Retinal pigment epithelial cell (primary cell): ENCODE measurements at regions not wholly inside any gene's neighbourhood (a gene's known extent, or its start where the extent isn't known, plus 50 kb on each side); places are given as distances from the start of the nearest gene placed in this dataset.

ENCODE experiments used
- DNase-seq: peaks from one replicate; pipeline ENCODE4 v3.0.0-alpha.2; 2010; ENCODE audit warnings: low read depth
- H3K4me3 ChIP-seq: 2 replicates; pipeline ENCODE4 v1.5.1; 2011; ENCODE audit warnings: mild to moderate bottlenecking, low read length, control low read depth, moderate library complexity
- TF ChIP-seq, protein P1 (sequence below): conservative IDR thresholded peaks from 2 replicates; pipeline ENCODE4 v1.5.1; 2011; ENCODE audit warnings: low read depth, low read length, control low read depth, inconsistent platforms

DNA sequence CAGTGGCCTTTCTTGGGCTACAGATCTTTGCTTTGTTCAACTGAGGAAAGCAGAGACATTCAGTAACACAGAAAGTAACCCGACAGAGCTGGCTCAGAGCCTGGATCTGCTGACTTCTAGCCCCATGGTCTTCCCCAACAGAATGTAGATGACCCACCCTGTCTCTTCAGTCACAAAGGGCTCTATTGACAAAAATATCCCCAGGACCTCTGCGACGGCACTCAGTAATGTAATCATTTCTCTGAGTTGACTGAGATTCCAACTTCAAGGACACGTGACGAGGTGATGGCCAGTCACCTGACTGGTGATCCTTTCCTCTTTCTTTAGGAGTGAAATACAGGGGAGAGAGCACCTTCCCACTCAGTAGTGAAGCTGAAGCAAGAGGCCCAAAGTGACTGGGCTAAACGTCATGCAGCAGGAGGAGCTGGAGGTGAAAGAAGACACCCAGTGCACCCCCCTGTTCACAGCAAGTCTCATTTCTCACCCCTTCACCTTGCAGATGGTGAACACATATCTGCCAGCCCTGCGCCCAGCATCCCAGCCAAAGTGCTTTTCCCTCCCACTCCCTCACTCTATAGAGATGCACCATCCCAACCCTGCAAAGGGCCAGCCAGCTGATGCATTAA lies 179.2 kb upstream of the EGLN3 start:
- H3K4me3 ChIP-seq, result no peak overlapping the region
- TF ChIP-seq, protein P1, sequence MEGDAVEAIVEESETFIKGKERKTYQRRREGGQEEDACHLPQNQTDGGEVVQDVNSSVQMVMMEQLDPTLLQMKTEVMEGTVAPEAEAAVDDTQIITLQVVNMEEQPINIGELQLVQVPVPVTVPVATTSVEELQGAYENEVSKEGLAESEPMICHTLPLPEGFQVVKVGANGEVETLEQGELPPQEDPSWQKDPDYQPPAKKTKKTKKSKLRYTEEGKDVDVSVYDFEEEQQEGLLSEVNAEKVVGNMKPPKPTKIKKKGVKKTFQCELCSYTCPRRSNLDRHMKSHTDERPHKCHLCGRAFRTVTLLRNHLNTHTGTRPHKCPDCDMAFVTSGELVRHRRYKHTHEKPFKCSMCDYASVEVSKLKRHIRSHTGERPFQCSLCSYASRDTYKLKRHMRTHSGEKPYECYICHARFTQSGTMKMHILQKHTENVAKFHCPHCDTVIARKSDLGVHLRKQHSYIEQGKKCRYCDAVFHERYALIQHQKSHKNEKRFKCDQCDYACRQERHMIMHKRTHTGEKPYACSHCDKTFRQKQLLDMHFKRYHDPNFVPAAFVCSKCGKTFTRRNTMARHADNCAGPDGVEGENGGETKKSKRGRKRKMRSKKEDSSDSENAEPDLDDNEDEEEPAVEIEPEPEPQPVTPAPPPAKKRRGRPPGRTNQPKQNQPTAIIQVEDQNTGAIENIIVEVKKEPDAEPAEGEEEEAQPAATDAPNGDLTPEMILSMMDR, result no peak
- DNase-seq, result no peak

DNA sequence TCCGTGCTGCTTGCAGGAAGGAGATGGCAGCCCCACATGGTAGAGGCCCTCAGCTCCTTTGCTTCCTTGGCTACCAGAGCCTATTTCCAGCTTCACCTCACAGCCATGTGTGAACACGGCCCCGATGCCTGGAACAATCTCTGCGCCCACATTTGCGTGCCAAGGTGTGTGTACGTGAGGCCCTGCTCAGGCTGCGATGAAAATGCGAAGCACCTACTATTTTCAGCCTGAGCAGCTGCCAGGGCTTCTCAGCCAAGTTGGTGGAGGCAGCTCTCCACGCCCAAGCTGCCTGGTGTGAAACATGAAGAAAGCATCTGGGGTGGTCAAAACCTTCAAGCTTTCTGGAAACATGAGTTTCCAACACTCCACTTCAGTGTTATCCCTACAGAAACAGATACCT lies 177.8 kb upstream of the EGLN3 start:
- no peak overlapping the region for H3K4me3 ChIP-seq
- TF ChIP-seq, protein P1, result no peak
- no peak for DNase-seq

DNA sequence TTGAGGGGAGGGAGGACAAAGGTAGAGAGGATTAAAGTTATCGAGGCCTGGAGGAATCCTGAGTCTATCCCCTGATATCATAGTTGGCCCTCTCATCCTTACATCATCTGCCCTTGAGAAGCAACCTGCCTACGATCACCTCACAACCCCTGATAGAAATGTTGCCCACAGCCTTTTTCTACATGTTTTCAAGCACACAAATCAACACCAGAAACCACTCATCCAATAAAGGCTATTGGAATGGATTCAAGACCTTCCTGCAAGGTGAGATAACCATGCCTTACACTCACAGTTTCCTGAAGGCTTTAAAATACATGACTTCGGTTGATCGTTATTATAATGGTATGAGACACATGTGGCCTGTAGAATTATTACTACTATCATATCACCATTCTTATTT lies 175.7 kb upstream of the EGLN3 start:
- no peak for DNase-seq
- H3K4me3 ChIP-seq, result no peak overlapping the region
- TF ChIP-seq, protein P1, result no peak

DNA sequence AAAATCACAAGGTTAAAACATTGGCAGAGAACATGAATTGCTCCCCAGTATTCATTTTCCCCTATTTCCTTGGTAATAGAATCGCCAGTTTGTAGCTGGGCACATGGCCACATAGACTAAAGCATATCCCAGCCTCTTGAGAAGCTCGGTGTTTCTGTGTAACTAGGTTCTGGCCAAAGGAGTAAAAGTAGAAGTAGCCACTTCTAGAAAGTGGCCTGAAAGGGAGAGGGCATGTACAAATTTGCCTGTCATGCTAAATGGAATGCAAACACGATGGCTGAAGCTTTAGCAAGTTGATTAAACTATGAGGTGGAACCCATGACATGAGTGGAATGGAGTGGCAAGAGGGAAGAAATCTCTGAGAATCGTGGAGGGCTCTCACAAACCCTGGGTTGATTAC lies 173.7 kb upstream of the EGLN3 start:
- TF ChIP-seq, protein P1, result no peak
- no peak overlapping the region for H3K4me3 ChIP-seq
- no peak for DNase-seq

DNA sequence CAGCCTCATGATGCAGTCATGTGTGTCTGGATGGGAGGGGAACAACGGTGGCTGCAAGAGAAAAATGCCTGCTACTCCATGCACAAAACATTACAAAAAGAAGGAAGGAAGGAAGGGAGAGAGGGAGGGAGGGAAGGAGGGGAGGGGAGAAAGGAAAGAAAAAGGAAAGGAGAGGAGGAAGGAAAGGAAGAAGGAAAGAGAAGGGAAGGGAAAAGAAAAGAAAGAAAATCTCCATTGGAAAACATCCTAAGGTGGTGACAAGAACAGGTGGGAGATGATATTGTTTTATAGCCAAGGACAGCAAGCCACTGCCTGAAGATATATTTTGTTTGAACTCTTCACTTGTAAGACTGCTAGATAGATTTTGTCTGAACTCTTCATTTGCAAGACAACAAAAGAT lies 171.8 kb upstream of the EGLN3 start:
- H3K4me3 ChIP-seq, result no peak overlapping the region
- no peak for DNase-seq
- TF ChIP-seq, protein P1, result no peak

DNA sequence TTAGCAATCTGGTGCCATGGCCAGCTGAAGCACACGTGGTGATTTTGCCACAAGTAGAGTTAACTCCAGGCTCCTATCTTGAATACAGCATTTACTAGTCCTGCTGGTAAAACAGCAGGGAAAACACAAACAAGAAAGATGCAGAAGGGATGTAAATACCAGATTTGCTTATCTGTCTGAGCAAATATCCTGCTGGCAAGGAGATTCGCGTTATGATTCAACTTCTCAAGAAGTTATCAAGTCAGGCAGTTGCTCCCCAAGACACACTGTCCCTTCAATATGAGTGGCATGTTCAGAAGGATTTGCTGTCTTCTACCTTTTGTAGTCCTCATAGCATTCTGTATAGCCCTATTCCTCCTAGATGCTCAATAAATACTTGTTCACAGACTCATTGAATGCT lies 171.2 kb upstream of the EGLN3 start:
- H3K4me3 ChIP-seq, result no peak overlapping the region
- TF ChIP-seq, protein P1, result no peak
- no peak for DNase-seq

DNA sequence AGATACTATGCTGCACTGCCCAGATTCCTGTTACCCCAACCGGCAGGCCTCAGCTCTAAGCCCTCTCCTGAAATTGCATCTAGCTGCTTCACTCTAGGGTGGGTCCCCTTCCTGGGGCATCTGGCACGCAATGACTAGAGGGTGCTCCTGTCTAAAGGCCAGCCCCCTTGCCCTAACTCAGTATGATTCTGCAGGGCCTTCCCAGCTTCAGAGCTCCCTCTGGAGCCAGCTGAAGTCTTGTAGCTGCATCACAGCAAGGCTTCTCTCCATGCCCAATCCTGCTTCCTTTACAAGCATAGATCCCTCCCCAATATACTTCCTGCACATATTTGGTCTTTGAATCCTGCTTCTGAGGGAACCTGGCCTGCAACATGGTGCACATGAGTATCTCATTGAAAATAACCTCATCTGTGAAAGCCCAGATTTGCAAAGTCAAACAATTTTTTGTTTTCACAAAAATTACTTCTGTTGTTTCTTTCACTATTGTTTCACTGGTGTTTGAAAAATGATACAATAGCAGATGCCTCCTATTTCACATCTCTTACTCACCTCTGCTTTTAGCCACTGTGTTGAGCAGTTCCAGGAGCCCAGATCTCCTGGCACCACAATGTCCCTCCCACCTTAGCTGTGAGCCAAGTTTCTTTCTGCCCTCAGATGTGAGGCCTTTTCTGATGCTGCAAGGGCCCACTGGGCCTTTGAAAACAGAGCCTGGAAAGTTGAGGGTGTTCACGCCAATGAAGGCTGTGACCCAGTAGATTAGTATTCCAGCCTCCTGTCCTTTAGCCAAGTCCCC lies 169.5 kb upstream of the EGLN3 start:
- no peak overlapping the region for H3K4me3 ChIP-seq
- DNase-seq, result no peak
- TF ChIP-seq, protein P1, result no peak
